ENCODE measurements at regions not wholly inside any gene's neighbourhood (a gene's known extent, or its start where the extent isn't known, plus 50 kb on each side); places are given as distances from the start of the nearest gene placed in this dataset.

- H4K20me1 ChIP-seq (ENCODE audit: insufficient read depth), result no peaks in the 10 kb centered on the region
- H3K4me1 ChIP-seq (ENCODE audit: low read depth, poor library complexity, severe bottlenecking), result no peaks in the 10 kb centered on the region
- H3K9ac ChIP-seq, result no peak overlapping the region
- no peaks in the 10 kb centered on the region for H3K79me2 ChIP-seq (ENCODE audit: insufficient read depth, low read depth)
- no peak overlapping the region for H3K27ac ChIP-seq
- no peak overlapping the region for H3K4me3 ChIP-seq (IDR thresholded peaks at IDR 0.05; ENCODE audit: insufficient read depth, low read depth, low read length)
- H3K27me3 ChIP-seq (ENCODE audit: insufficient read depth, low read depth), result no peaks in the 10 kb centered on the region
- H3K4me2 ChIP-seq, result no peak overlapping the region
- TF ChIP-seq CTCF (conservative IDR thresholded peaks at IDR 0.05; ENCODE audit: low read depth, low read length), result no peak
- H2AFZ ChIP-seq (ENCODE audit: low read depth), result no peak overlapping the region
- no peaks in the 10 kb centered on the region for H3K36me3 ChIP-seq (ENCODE audit: insufficient read depth)
Observed at GRCh38 chr6:149160943-149161342, 156.6 kb upstream of the TAB2 start.

DNA sequence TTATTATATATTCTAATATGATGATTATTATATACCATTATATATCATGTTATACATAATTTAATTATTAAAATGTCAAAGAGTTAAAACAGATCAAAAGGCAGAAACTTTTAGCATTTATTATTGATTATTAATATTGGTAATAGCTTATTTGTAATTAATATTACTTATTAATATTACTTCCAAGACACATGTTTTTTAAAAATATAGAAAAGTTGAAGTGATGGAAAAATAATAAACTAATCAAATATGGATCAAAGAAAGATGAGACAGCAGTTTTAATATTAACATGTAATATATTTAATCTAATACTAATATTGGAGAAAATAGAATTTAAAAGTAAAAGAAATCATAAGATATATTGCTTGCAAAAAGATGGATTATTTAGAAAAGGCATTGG lies 154.6 kb upstream of the TAB2 start:
- Histone ChIP-seq H3K4me3 (IDR thresholded peaks at IDR 0.05; ENCODE audit: insufficient read depth, low read depth, low read length) (no peak overlapping the region), H3K36me3 (ENCODE audit: insufficient read depth) (no peaks in the 10 kb centered on the region), H2AFZ (ENCODE audit: low read depth) (no peak overlapping the region), H4K20me1 (ENCODE audit: insufficient read depth) (no peaks in the 10 kb centered on the region), H3K27ac (no peak overlapping the region), H3K9ac (no peak overlapping the region), H3K4me2 (no peak overlapping the region), H3K27me3 (ENCODE audit: insufficient read depth, low read depth) (no peaks in the 10 kb centered on the region), H3K79me2 (ENCODE audit: insufficient read depth, low read depth) (no peaks in the 10 kb centered on the region), H3K4me1 (ENCODE audit: low read depth, poor library complexity, severe bottlenecking) (no peaks in the 10 kb centered on the region)
- TF ChIP-seq CTCF (conservative IDR thresholded peaks at IDR 0.05; ENCODE audit: low read depth, low read length), result no peak

DNA sequence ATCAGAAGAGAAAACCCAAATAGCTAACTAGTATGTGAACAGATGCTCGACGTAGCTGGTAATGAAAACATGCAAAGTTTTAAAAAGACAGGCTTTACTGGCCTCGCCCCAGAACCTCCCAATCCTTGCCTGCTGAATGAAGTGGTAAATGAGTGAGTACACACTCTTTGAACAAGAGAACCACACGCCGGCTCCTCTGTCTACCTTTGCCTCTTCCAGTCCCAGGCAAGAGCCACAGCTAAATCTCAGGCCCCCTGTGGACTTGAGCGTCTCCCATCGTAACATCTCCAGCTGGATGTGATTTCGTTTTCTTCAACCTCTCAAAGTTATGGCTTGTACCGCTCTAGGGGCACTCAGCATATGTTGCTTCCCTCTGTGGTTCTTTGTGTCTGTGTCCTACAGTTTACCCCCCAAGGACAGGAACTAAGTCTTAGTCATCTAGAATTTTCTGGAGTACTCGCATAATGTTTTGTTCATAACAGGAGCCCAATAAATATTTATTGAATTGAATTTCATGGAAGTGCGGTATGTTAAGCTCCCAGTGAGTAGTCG lies 153.2 kb upstream of the TAB2 start:
- no peak overlapping the region for H3K4me3 ChIP-seq (IDR thresholded peaks at IDR 0.05; ENCODE audit: insufficient read depth, low read depth, low read length)
- H3K4me1 ChIP-seq (ENCODE audit: low read depth, poor library complexity, severe bottlenecking), result no peaks in the 10 kb centered on the region
- H3K79me2 ChIP-seq (ENCODE audit: insufficient read depth, low read depth), result no peaks in the 10 kb centered on the region
- no peaks in the 10 kb centered on the region for H3K27me3 ChIP-seq (ENCODE audit: insufficient read depth, low read depth)
- H3K36me3 ChIP-seq (ENCODE audit: insufficient read depth), result no peaks in the 10 kb centered on the region
- no peaks in the 10 kb centered on the region for H4K20me1 ChIP-seq (ENCODE audit: insufficient read depth)
- H2AFZ ChIP-seq (ENCODE audit: low read depth), result no peak overlapping the region
- no peak overlapping the region for H3K27ac ChIP-seq
- H3K9ac ChIP-seq, result no peak overlapping the region
- H3K4me2 ChIP-seq, result no peak overlapping the region
- TF ChIP-seq CTCF (conservative IDR thresholded peaks at IDR 0.05; ENCODE audit: low read depth, low read length), result no peak

GRCh38 chr6:149166336-149166735 lies 151.2 kb upstream of the TAB2 start:
- no peak overlapping the region for H3K9ac ChIP-seq
- no peaks in the 10 kb centered on the region for H3K79me2 ChIP-seq (ENCODE audit: insufficient read depth, low read depth)
- H3K4me3 ChIP-seq (IDR thresholded peaks at IDR 0.05; ENCODE audit: insufficient read depth, low read depth, low read length), result no peak overlapping the region
- H3K27me3 ChIP-seq (ENCODE audit: insufficient read depth, low read depth), result no peaks in the 10 kb centered on the region
- no peak overlapping the region for H2AFZ ChIP-seq (ENCODE audit: low read depth)
- H3K4me1 ChIP-seq (ENCODE audit: low read depth, poor library complexity, severe bottlenecking), result no peaks in the 10 kb centered on the region
- H3K36me3 ChIP-seq (ENCODE audit: insufficient read depth), result no peaks in the 10 kb centered on the region
- TF ChIP-seq CTCF (conservative IDR thresholded peaks at IDR 0.05; ENCODE audit: low read depth, low read length), result no peak
- no peaks in the 10 kb centered on the region for H4K20me1 ChIP-seq (ENCODE audit: insufficient read depth)
- H3K4me2 ChIP-seq, result no peak overlapping the region
- H3K27ac ChIP-seq, result no peak overlapping the region
